Effector memory CD8-positive, alpha-beta T cell (primary cell): ENCODE measurements at regions not wholly inside any gene's neighbourhood (a gene's known extent, or its start where the extent isn't known, plus 50 kb on each side); places are given as distances from the start of the nearest gene placed in this dataset.

Experiments used
- ATAC-seq: fragments of 150-1000 bp; cut with Tn5 transposase; replicated peaks from 2 replicates; pipeline ENCODE4 v1.10.0; 2021; ENCODE audit warnings: mild to moderate bottlenecking, moderate library complexity
- DNase-seq, 3 experiments: peaks; one replicate each; pipeline ENCODE4 v3.0.0; 2021
- H3K27ac Mint-ChIP-seq, 2 donors: one replicate each; pipeline ENCODE4 v1.8.0; 2022; ENCODE audit warnings: mild to moderate bottlenecking in 2 of 2, mixed read lengths in 2 of 2, moderate library complexity in 2 of 2
- H3K27me3 Mint-ChIP-seq, 2 donors: one replicate each; pipeline ENCODE4 v1.8.0; 2022; ENCODE audit warnings: mixed read lengths in 2 of 2
- H3K36me3 Mint-ChIP-seq: one replicate; pipeline ENCODE4 v1.8.0; 2022; ENCODE audit warnings: mild to moderate bottlenecking, moderate library complexity, mixed read lengths; ENCODE audit not compliant: insufficient read depth
- H3K4me1 Mint-ChIP-seq, 2 donors: one replicate each; pipeline ENCODE4 v1.8.0; 2022; ENCODE audit warnings: low read depth in 2 of 2, mixed read lengths in 2 of 2
- H3K4me3 Mint-ChIP-seq, 2 donors: one replicate each; pipeline ENCODE4 v1.8.0; 2022; ENCODE audit warnings: mild to moderate bottlenecking in 2 of 2, mixed read lengths in 2 of 2, moderate library complexity in 2 of 2
- H3K9me3 Mint-ChIP-seq, 2 donors: one replicate each; pipeline ENCODE4 v1.8.0; 2022; ENCODE audit warnings: mixed read lengths in 2 of 2

DNA sequence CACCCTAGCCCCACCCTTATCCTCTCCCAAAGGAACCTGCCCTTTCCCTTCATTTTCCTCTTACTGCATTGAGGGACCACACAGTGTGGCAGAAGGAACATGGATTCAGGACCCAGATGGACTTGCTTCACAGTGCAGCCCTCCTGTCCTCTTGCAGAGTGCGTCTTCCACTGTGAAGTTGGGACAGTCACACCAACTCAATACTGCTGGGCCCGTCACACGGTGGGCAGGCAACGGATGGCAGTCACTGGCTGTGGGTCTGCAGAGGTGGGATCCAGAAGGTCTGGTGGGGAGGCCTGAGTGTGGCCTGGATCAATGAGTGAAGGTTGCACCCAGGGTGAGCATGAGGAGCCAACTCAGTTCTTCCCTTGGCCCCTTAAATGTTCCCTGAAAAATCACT is 129.9 kb upstream of the B3GAT1 start:
- H3K27me3 Mint-ChIP-seq = peaks cover 56 to 74% of the 10 kb centered on the region in 2 donors
- ATAC-seq (no peak), DNase-seq (no peak)
- no peaks in the 10 kb centered on the region for H3K9me3 Mint-ChIP-seq
- no peak overlapping the region for H3K27ac Mint-ChIP-seq
- peaks cover 0 to 2% of the 10 kb centered on the region in 2 donors for H3K4me1 Mint-ChIP-seq
- no peak overlapping the region for H3K4me3 Mint-ChIP-seq
- H3K36me3 Mint-ChIP-seq = no peaks in the 10 kb centered on the region

DNA sequence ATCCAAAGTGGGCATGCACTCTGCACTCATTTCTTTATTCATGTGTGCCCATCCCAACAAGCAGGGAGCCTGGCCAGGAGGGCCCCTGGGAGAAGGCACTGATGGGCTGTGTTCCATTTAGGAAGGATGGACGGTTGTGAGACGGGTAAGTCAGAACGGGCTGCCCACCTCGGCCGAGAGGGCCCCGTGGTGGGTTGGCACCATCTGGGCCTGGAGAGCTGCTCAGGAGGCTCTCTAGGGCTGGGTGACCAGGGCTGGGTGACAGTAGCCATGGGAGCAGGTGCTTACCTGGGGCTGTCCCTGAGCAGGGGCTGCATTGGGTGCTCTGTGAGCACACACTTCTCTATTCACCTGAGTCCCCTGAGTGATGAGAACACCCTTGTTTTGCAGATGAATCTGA is 129.3 kb upstream of the B3GAT1 start:
- Mint-ChIP-seq H3K4me1 (peaks cover 0 to 2% of the 10 kb centered on the region in 2 donors), H3K27ac (no peak overlapping the region), H3K27me3 (peaks cover 54 to 76% of the 10 kb centered on the region in 2 donors), H3K36me3 (no peaks in the 10 kb centered on the region), H3K4me3 (no peak overlapping the region), H3K9me3 (no peaks in the 10 kb centered on the region)
- ATAC-seq = no peak
- no peak for DNase-seq

DNA sequence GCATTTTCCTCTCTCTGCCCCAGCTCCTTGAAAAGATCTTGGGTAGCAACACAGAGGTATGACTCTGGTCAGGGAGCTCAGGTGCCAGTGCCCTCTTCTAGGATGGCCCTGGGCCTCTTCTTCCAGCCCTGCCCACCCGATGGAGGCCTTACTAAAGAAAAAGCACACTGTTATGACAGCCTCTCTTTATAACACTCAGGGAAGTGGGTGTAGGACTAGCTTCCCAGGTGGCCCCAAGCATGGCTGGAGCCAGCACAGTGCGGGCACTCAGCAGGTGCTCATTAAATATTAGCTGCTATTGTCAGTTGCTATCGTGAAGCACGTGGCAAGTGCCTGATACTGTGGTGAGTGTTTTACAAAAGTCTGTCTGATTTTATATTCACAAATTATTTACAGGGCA is 127.2 kb upstream of the B3GAT1 start:
- Mint-ChIP-seq H3K36me3 (no peaks in the 10 kb centered on the region), H3K27ac (peak overlapping the region in 1 of 2 donors; percentile 23), H3K4me1 (peaks cover 0 to 2% of the 10 kb centered on the region in 2 donors), H3K9me3 (no peaks in the 10 kb centered on the region), H3K4me3 (no peak overlapping the region), H3K27me3 (peaks cover 56 to 76% of the 10 kb centered on the region in 2 donors)
- ATAC-seq (no peak), DNase-seq (no peak)

DNA sequence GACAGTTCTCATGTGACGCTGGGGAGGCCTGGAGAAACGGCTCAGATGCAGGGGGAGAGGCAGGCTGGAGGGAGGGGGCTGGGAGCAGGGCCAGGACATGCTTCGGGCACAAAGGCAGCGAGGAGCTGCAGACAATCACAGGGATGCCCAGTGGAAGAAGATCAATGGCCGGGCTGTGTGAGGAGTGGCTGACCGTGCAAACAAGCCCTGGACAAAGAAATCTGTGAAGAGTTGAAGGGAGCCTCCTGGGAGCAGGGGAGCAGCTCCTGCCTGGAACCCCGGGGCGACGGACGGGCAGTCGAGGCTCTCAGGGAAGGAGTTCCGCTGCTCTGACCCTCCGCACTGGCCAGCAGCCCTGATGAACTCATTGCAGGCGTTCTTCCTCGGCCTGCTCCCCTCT is 126.7 kb upstream of the B3GAT1 start:
- no peaks in the 10 kb centered on the region for H3K36me3 Mint-ChIP-seq
- no peak overlapping the region for H3K4me3 Mint-ChIP-seq
- H3K27ac Mint-ChIP-seq = no peak overlapping the region
- no peak for ATAC-seq
- DNase-seq = no peak
- peaks cover 50 to 71% of the 10 kb centered on the region in 2 donors for H3K27me3 Mint-ChIP-seq
- no peaks in the 10 kb centered on the region for H3K9me3 Mint-ChIP-seq
- H3K4me1 Mint-ChIP-seq = peaks cover 0 to 2% of the 10 kb centered on the region in 2 donors

DNA sequence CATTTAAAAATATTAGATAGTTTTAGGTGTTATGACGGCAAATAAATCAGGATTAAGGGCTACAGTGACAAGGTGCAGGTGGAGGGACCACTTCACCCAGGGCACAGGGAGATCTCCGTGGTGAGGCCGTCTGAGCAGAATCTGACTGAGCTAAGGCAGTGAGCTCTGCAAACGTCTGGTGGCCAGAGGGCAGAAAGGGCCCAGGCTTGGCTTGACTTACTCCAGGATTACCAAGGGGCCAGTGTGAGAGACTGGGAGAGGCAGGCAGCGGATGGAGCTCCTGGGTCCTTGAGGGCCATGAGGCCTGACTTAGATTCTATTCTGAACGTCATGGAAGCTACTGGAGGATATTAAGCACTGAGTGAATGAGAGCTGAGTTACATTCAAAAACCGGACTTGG is 125.9 kb upstream of the B3GAT1 start:
- Mint-ChIP-seq H3K36me3 (no peaks in the 10 kb centered on the region), H3K27me3 (peaks cover 48 to 69% of the 10 kb centered on the region in 2 donors), H3K4me3 (no peak overlapping the region), H3K4me1 (peaks cover 0 to 2% of the 10 kb centered on the region in 2 donors), H3K27ac (no peak overlapping the region), H3K9me3 (no peaks in the 10 kb centered on the region)
- ATAC-seq (no peak), DNase-seq (no peak)

DNA sequence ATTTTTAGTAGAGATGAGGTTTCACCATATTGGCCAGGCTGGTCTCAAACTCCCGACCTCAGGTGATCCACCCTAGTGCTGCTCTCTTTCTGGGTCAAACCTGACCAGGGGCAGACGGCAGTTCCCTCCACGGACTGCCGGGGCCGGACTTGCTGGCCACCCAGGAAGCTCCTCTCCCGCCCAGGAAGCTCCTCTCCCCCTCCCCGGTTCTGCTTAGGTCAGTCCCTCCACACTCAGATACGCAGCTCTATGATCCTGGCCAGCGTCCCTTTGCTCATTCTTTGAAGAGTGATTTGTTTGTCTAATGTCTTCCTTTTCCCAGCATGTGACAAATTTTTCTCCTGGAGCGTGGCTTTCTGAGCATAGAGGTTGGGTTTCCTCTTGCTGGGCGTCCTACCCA is 125.3 kb upstream of the B3GAT1 start:
- Mint-ChIP-seq H3K27me3 (peaks cover 41 to 63% of the 10 kb centered on the region in 2 donors), H3K36me3 (no peaks in the 10 kb centered on the region), H3K9me3 (no peaks in the 10 kb centered on the region), H3K27ac (no peak overlapping the region), H3K4me3 (no peak overlapping the region), H3K4me1 (peaks cover 0 to 2% of the 10 kb centered on the region in 2 donors)
- ATAC-seq = no peak
- no peak for DNase-seq

DNA sequence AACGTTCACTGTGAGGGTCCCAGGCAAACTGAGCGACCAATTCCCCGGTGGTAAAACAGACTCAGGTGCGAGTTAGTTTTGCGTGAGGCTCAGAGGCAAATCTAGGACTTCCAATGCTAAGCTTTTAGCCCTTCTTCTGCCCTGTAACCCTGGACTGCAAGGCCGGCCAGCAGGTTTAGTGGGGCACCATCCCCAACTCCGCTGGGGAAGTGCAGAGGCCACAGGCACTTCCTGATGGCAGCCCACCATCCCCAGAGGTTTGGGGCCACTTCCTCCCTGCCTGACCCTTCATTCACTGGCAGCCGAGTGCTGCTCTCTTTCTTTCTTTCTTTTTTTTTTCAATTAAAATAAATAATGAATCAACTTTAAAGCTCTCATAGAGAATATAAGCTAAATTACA is 124.6 kb upstream of the B3GAT1 start:
- H3K27ac Mint-ChIP-seq = no peak overlapping the region
- ATAC-seq = no peak

DNA sequence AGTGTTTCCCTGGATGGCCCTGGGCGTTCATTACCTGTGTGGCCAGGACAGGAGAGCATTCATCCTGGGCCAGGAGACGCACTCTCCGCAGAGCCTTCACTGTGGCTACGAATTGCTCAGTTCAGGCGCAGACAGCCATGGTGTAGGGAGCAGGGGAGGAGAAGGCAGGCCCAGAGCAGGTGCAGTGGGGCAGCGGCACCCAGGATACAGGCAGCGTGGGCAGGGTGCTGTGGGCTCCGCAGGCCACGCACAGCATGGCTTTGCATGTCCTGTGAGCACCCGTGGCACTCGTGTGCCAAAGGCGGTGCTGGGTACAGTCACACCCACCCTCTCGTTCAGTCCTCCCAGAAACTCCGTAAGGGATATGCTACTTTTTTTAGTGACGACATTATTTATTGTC is 124.2 kb upstream of the B3GAT1 start:
- H3K4me1 Mint-ChIP-seq = peaks cover 0 to 2% of the 10 kb centered on the region in 2 donors
- DNase-seq (no peak), ATAC-seq (no peak)
- peaks cover 41 to 65% of the 10 kb centered on the region in 2 donors for H3K27me3 Mint-ChIP-seq
- no peak overlapping the region for H3K27ac Mint-ChIP-seq
- no peaks in the 10 kb centered on the region for H3K9me3 Mint-ChIP-seq
- no peaks in the 10 kb centered on the region for H3K36me3 Mint-ChIP-seq
- H3K4me3 Mint-ChIP-seq = no peak overlapping the region

More for the DNA sequence above, 124.6 kb upstream of the B3GAT1 start:
- no peak for DNase-seq
- Mint-ChIP-seq H3K9me3 (no peaks in the 10 kb centered on the region), H3K36me3 (no peaks in the 10 kb centered on the region), H3K27me3 (peaks cover 41 to 64% of the 10 kb centered on the region in 2 donors), H3K4me1 (peaks cover 0 to 2% of the 10 kb centered on the region in 2 donors), H3K4me3 (no peak overlapping the region)

DNA sequence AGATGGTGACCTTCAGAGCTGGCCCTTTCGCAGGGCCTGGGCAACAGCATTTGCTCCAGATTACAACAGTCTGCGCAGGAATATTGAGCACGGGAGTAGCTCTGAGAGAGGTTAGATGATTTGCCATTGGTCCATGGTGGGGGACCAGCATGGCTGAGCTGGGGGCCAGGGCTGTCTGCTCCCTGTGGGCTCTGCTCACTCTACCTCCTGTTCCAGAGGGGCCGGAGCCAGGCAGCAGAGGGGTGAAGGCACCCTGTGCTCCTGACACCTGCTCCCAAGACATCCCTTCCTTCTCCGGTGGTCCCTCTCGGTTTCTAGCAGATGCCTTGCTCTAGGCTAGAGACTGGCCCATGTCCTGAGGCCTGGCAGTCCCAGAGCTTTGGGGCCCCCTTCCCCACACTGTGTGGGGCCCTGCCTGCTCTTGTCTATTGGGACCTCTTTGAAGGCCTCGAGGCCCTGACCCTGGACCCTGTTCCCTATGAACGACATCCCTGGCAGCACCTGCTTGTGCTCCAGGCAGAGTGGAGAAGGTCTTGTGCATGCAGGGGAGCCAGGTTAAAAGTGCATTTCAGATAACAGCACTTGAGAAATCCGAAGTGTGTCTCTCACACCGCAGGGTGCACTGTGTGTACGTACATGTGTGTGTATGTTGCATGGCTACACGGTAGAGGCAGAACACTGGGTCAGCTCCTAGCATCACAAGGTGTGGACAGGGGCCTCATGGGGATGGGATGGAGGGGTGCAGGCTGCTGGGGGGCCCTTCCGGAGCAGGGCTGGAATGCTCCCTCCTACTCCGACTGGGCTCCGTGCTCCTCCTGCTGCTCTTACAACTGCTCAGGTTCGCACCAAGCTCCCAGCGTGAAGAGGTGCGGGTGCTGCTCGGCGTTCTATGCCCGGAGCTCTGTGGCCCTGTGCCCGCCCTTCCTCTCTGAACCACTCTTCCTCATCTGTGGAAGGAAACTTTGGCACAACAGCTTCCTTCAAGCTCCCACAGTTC is 123.3 kb upstream of the B3GAT1 start:
- DNase-seq (no peak), ATAC-seq (no peak)
- H3K36me3 Mint-ChIP-seq = no peaks in the 10 kb centered on the region
- H3K4me3 Mint-ChIP-seq = no peak overlapping the region
- no peaks in the 10 kb centered on the region for H3K9me3 Mint-ChIP-seq
- no peak overlapping the region for H3K27ac Mint-ChIP-seq
- H3K27me3 Mint-ChIP-seq = peaks cover 47 to 68% of the 10 kb centered on the region in 2 donors
- peaks cover 0 to 2% of the 10 kb centered on the region in 2 donors for H3K4me1 Mint-ChIP-seq

DNA sequence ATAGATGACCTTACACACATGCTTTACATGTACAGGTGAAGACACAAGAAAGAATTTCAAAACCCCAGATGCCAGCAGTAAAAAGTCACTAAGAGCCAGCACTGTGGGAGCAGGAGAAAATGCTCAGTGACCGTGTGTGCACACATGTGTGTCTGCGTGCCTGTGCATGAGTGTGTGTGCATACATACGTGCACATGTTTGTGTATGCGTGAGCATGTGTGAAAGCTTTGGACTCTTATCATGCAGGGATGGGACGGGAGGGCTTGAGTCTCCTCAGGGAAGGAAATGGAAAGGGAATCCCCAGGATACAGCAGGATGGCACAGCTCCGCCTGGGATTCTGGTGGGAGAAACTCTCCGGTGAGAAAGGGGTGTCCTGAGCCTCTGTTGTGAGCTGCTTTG is 121.5 kb upstream of the B3GAT1 start:
- no peaks in the 10 kb centered on the region for H3K36me3 Mint-ChIP-seq
- H3K4me3 Mint-ChIP-seq = no peak overlapping the region
- ATAC-seq = no peak
- H3K27me3 Mint-ChIP-seq = peaks cover 43 to 67% of the 10 kb centered on the region in 2 donors
- no peaks in the 10 kb centered on the region for H3K9me3 Mint-ChIP-seq
- no peak overlapping the region for H3K27ac Mint-ChIP-seq
- peaks cover 0 to 2% of the 10 kb centered on the region in 2 donors for H3K4me1 Mint-ChIP-seq
- DNase-seq = no peak

DNA sequence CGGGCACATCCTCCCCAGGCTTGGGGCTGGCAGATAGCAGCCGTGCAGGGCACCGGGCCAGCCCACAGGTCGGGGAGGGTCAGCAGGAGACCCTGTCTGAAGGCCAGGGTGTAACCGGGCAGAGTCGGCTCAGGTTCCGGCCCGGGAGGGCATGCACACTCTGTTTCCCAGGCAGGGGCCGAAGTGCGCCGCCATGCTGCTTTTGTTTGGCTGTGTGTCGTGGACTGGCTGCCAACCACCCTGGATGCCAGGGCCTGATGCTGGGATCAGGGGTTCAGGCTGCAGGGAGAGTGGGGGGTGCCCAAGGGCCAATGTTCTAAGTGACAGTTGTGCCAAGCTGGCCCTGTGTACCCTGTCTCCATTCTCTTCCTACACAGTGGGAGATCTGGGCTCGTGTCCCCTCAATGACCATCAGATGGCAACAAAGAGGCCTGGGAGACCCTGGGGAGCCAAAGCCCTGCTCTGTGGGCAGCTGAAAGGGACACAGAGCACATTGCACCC is 120.9 kb upstream of the B3GAT1 start:
- DNase-seq = no peak
- Mint-ChIP-seq H3K27me3 (peaks cover 37 to 62% of the 10 kb centered on the region in 2 donors), H3K4me1 (peaks cover 0 to 2% of the 10 kb centered on the region in 2 donors), H3K27ac (no peak overlapping the region), H3K9me3 (no peaks in the 10 kb centered on the region), H3K36me3 (no peaks in the 10 kb centered on the region), H3K4me3 (no peak overlapping the region)
- ATAC-seq = no peak

DNA sequence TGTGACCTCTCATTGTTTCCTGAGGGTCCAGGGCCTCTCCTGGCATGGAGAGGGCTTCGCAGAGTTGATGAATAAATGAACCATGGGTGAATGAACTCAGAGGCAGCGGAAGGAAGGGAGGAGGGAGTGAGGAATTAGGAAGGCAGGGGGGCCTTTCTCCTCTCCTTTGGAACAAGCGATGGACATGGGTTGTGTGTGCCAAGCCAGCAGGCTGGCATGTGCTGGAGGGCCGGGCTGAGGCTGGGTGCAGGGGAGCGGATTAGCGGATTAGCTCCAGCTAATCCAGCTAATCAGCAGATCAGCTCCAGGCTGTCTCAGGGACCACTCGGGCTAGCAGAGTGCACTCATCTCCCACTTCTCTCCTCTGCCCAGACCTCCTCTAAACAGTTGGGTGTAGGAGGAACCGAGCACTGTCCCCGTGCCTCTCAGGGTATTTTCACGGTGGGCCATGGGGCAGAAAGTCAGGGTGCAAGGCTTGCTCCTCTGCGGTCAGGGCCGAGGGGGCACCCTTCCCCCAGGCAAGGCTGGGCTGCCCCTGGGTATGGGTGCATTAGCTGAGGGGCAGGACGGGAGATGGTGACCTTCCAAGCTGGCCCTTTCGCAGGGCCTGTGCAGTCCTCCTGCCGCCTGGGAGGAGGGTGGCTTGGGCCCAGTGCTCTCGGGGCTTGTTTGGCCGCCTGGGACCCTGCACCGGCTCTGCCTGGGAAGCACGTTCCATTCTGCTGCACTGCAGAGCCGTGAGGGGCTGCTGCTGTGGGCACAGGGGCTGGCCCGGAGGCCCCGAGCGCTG is 120.3 kb upstream of the B3GAT1 start:
- ATAC-seq (no peak), DNase-seq (no peak)
- no peak overlapping the region for H3K4me3 Mint-ChIP-seq
- H3K27ac Mint-ChIP-seq = no peak overlapping the region
- H3K4me1 Mint-ChIP-seq = peaks cover 0 to under 1% of the 10 kb centered on the region in 2 donors
- H3K27me3 Mint-ChIP-seq = peaks cover 31 to 55% of the 10 kb centered on the region in 2 donors
- H3K36me3 Mint-ChIP-seq = no peaks in the 10 kb centered on the region
- no peaks in the 10 kb centered on the region for H3K9me3 Mint-ChIP-seq

DNA sequence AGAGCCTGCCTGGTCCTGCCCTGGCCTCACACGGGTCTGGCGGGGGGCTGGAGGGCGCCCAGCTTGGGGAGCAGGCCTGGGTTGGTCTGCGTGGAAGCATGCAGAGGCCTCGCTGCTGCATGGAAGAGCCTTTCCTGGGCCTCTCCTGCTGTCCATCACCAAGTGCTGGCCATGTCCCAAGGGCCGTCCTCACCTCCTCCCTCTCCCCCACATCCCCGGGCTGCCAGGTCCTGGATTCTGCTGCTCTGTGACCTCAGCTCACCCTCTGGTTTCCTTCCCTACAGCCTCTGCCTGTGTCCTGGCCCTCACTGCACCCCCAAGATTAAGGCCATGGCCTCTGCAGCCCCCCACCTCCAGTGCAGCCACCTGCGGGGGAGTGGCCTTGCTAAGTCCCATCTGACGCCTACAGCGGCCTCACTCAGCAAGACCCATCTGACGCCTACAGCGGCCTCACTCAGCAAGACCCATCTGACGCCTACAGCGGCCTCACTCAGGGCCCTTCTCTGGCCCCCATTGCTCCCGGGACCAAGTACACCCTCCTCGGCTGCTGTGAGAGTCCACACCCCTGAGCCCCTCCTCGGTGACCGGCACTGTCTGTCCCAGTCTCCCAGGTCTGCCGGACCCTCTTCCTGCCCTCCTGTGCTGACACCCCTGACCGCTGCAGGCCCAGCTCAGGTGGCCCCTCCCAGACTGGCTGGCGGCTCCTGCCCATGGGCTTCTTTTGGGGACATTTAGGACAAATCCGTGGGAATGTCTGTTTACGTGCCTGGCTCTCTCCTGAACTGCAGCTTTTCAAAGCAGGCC is 119.5 kb upstream of the B3GAT1 start:
- DNase-seq (no peak), ATAC-seq (no peak)
- peaks cover 29 to 51% of the 10 kb centered on the region in 2 donors for H3K27me3 Mint-ChIP-seq
- no peak overlapping the region for H3K4me3 Mint-ChIP-seq
- H3K9me3 Mint-ChIP-seq = no peaks in the 10 kb centered on the region
- no peaks in the 10 kb centered on the region for H3K36me3 Mint-ChIP-seq
- no peaks in the 10 kb centered on the region for H3K4me1 Mint-ChIP-seq
- no peak overlapping the region for H3K27ac Mint-ChIP-seq
